NCI-H1048 (cell line): ENCODE measurements at regions not wholly inside any gene's neighbourhood (a gene's known extent, or its start where the extent isn't known, plus 50 kb on each side); places are given as distances from the start of the nearest gene placed in this dataset.

Source experiments
- DNase-seq: peaks from one replicate; lab custom pipeline; 2025; lab: John Stamatoyannopoulos, UW

GRCh38 chr12:77777274-77777673 lies 53.4 kb upstream of the NAV3 start:
- no peak for DNase-seq

- no peak for DNase-seq
Observed at GRCh38 chr12:77774761-77775160, 55.9 kb upstream of the NAV3 start.

- no peak for DNase-seq
Observed at GRCh38 chr12:77772676-77773298, 57.9 kb upstream of the NAV3 start.

- no peak for DNase-seq
Observed at GRCh38 chr12:77768558-77768957, 62.1 kb upstream of the NAV3 start.

GRCh38 chr12:77767756-77768343 lies 62.8 kb upstream of the NAV3 start:
- no peak for DNase-seq

GRCh38 chr12:77767335-77767734 lies 63.4 kb upstream of the NAV3 start:
- DNase-seq, result no peak

GRCh38 chr12:77766224-77766623 lies 64.5 kb upstream of the NAV3 start:
- DNase-seq, result no peak

GRCh38 chr12:77761286-77761685 lies 69.4 kb upstream of the NAV3 start:
- DNase-seq, result no peak

- DNase-seq, result no peak
Observed at GRCh38 chr12:77760271-77761025, 70.2 kb upstream of the NAV3 start.

GRCh38 chr12:77754086-77754485 lies 76.6 kb upstream of the NAV3 start:
- DNase-seq, result no peak

- DNase-seq, result no peak
Observed at GRCh38 chr12:77751939-77752338, 78.8 kb upstream of the NAV3 start.

GRCh38 chr12:77746096-77746495 lies 84.6 kb upstream of the NAV3 start:
- no peak for DNase-seq

GRCh38 chr12:77745624-77746023 lies 85.1 kb upstream of the NAV3 start:
- DNase-seq, result no peak

- no peak for DNase-seq
Observed at GRCh38 chr12:77742631-77743030, 88.1 kb upstream of the NAV3 start.

GRCh38 chr12:77741974-77742517 lies 88.6 kb upstream of the NAV3 start:
- no peak for DNase-seq

GRCh38 chr12:77736219-77736965 lies 94.3 kb upstream of the NAV3 start:
- no peak for DNase-seq

- DNase-seq, result no peak
Observed at GRCh38 chr12:77734214-77734883, 96.3 kb upstream of the NAV3 start.

- DNase-seq, result no peak
Observed at GRCh38 chr12:77728018-77728417, 102.7 kb upstream of the NAV3 start.

GRCh38 chr12:77727442-77728001 lies 103.2 kb upstream of the NAV3 start:
- no peak for DNase-seq

- DNase-seq, result no peak
Observed at GRCh38 chr12:77725611-77726010, 105.1 kb upstream of the NAV3 start.

GRCh38 chr12:77724367-77724957 lies 106.2 kb upstream of the NAV3 start:
- no peak for DNase-seq
